Urinary bladder (tissue), 3 donors: ENCODE measurements at regions not wholly inside any gene's neighbourhood (a gene's known extent, or its start where the extent isn't known, plus 50 kb on each side); places are given as distances from the start of the nearest gene placed in this dataset.

Experiments
- DNase-seq: peaks from one replicate; pipeline ENCODE4 v3.0.0-alpha.2; 2015; ENCODE audit errors: extremely low spot score
- H3K27ac ChIP-seq: one replicate; pipeline ENCODE4 v1.5.1; 2013; ENCODE audit warnings: low read depth, mild to moderate bottlenecking, moderate library complexity
- H3K36me3 ChIP-seq: one replicate; pipeline ENCODE4 v1.6.1; 2013; ENCODE audit warnings: mild to moderate bottlenecking, moderate library complexity; ENCODE audit not compliant: insufficient read depth
- H3K4me1 ChIP-seq: one replicate; pipeline ENCODE4 v1.6.1; 2013; ENCODE audit warnings: mild to moderate bottlenecking, moderate library complexity; ENCODE audit not compliant: insufficient read depth
- H3K4me3 ChIP-seq: one replicate; pipeline ENCODE4 v1.5.1; 2013; ENCODE audit warnings: low read depth, low read length
- WGBS: extraction: QIAGEN DNeasy Blood & Tissue Kit; methylation state at CpG from one replicate; pipeline ENCODE4 v1.1.7; 2013; 5-methylcytosine and 5-hydroxymethylcytosine counted together
- donor health status: healthy with polysubstance abuse.
- donor health status: healthy.

GRCh38 chrX:39869846-39870601 is 227.7 kb downstream of the BCOR start:
- H3K27ac ChIP-seq, result no peak overlapping the region
- no peaks in the 10 kb centered on the region for H3K36me3 ChIP-seq
- H3K4me1 ChIP-seq, result no peaks in the 10 kb centered on the region
- WGBS, result 72% methylated on average over 7 of the region's 7 CpGs
- DNase-seq, result no peak
- no peak overlapping the region for H3K4me3 ChIP-seq

GRCh38 chrX:39871648-39872047 is 226.1 kb downstream of the BCOR start:
- Histone ChIP-seq H3K4me1 (no peaks in the 10 kb centered on the region), H3K36me3 (no peaks in the 10 kb centered on the region), H3K4me3 (no peak overlapping the region), H3K27ac (no peak overlapping the region)
- 68% methylated on average over 8 of the region's 8 CpGs for WGBS
- DNase-seq, result no peak

DNA sequence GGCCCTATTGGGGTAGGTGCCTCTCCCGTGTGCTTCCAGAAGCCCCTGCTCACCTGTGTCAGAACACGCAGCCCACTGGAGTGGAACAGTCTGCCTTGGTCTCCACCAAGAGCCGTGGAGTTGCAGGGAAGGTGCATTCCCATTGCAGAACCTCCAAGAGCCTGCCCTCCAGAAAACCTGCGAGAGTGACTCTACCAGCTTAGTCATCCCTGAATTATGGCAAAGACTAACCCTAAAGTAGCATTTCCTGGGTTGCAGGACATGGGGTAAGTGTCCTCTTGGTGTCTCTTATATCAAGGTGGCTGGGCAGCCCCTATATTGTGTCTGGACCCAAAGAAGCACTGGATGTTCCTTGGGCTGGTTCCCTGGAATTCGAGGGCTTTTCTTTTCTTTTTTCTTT is 224.6 kb downstream of the BCOR start:
- no peaks in the 10 kb centered on the region for H3K4me1 ChIP-seq
- H3K27ac ChIP-seq, result no peak overlapping the region
- 96% methylated on average over 5 of the region's 5 CpGs for WGBS
- DNase-seq, result no peak
- H3K36me3 ChIP-seq, result no peaks in the 10 kb centered on the region
- H3K4me3 ChIP-seq, result no peak overlapping the region

GRCh38 chrX:39874202-39874816 is 223.4 kb downstream of the BCOR start:
- no peak for DNase-seq
- Histone ChIP-seq H3K36me3 (no peaks in the 10 kb centered on the region), H3K4me1 (no peaks in the 10 kb centered on the region), H3K27ac (no peak overlapping the region), H3K4me3 (no peak overlapping the region)
- WGBS, result 89% methylated on average over 5 of the region's 5 CpGs

GRCh38 chrX:39875834-39876628 is 221.7 kb downstream of the BCOR start:
- H3K4me3 ChIP-seq, result no peak overlapping the region
- no peaks in the 10 kb centered on the region for H3K36me3 ChIP-seq
- H3K27ac ChIP-seq, result no peak overlapping the region
- H3K4me1 ChIP-seq, result no peaks in the 10 kb centered on the region
- no peak for DNase-seq
- 84% methylated on average over 15 of the region's 15 CpGs for WGBS

- Histone ChIP-seq H3K27ac (no peak overlapping the region), H3K4me1 (no peaks in the 10 kb centered on the region), H3K4me3 (no peak overlapping the region), H3K36me3 (no peaks in the 10 kb centered on the region)
- WGBS, result 72% methylated on average over 16 of the region's 18 CpGs
- DNase-seq, result no peak
These were observed 219.9 kb downstream of the BCOR start for GRCh38 chrX:39877905-39878304.

DNA sequence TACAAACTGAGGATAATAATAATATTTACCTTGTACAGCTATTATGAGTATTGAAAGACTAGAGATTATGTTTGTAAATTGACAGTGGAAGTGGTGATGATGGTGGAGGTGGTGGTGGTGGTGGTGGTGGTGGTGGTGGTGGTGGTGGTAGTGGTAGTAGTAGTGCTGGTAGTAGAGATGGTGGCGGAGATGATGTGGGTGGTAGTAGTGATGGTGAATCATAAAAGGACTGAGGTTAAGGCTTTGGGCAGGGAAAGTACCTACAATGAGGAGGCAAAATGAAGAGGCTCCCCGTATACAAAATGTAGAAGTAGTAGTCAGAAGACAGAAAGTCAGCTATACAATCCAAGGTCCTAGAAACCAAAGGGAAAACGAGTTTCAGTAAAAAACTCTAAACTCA is 214.1 kb downstream of the BCOR start:
- Histone ChIP-seq H3K36me3 (no peaks in the 10 kb centered on the region), H3K4me1 (no peaks in the 10 kb centered on the region), H3K27ac (no peak overlapping the region), H3K4me3 (no peak overlapping the region)
- DNase-seq, result no peak
- WGBS, result 89% methylated on average over 3 of the region's 3 CpGs

DNA sequence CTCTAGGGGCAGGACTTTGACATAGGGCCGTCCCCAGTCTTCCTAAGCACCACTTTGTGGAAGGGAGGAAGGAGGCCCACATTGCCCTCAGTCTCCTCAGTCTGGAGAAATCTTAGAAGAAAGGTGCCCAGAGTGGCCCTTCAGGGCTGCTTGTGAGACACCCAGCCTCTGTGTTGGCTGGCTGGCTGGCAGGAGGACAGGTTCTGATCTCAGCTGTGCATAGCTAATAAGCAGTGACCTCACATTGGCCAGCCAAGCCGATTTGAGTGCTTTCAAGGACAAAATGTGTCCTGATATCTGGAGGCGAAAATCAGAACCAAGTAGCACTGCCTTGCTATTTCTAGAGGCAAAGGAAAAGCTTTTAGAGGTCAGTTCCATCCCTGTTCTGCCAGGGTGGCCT is 211.5 kb downstream of the BCOR start:
- H3K4me1 ChIP-seq, result no peaks in the 10 kb centered on the region
- DNase-seq, result no peak
- no peak overlapping the region for H3K27ac ChIP-seq
- no peaks in the 10 kb centered on the region for H3K36me3 ChIP-seq
- 85% methylated on average over 3 of the region's 3 CpGs for whole genome bisulfite sequencing
- H3K4me3 ChIP-seq, result no peak overlapping the region

- DNase-seq, result no peak
- Histone ChIP-seq H3K27ac (no peak overlapping the region), H3K4me1 (no peaks in the 10 kb centered on the region), H3K4me3 (no peak overlapping the region), H3K36me3 (no peaks in the 10 kb centered on the region)
- 100% methylated on average over 1 of the region's 1 CpG for whole genome bisulfite sequencing
These were observed 209.0 kb downstream of the BCOR start for GRCh38 chrX:39888730-39889129.

DNA sequence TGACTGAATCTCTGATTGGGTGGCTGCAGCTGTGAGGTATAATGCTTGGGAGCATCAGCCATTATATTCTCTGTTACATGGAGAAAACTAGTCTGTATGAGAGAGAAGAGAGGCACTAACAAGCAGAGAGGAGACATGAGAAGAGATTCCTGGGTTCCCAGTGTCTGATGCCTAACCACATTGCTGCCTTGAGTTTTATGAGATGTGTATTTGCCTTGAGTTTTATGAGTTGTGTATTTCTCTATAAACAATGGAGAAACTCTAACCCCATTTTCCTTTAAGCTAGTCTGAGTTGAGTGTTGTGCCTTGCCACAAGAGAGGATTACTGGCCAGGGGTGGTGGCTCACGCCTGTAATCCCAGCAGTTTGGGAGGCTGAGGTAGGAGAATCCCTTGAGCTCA is 208.1 kb downstream of the BCOR start:
- no peaks in the 10 kb centered on the region for H3K4me1 ChIP-seq
- no peak overlapping the region for H3K27ac ChIP-seq
- no peak overlapping the region for H3K4me3 ChIP-seq
- no peaks in the 10 kb centered on the region for H3K36me3 ChIP-seq
- no peak for DNase-seq
- WGBS, result 69% methylated on average over 1 of the region's 1 CpG

DNA sequence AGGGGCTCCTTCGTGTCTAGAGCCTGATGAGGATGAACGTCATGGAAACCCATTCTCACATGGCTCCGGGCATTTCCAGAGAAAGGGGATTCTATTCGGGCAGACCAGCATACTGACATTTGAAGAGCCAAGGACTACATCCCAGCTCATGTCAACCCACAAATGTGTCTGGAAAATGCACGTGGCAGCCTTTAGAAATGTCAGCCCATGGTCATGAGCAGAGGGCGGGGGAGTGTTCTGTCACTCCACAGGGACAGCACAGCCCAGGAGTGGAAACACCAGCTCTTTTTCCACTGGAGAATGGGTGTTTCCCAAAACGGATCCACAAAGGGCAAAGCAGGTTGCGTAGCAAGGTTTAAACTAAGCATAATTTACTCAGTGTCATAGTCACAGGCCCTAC is 207.0 kb downstream of the BCOR start:
- no peaks in the 10 kb centered on the region for H3K36me3 ChIP-seq
- H3K4me1 ChIP-seq, result no peaks in the 10 kb centered on the region
- no peak for DNase-seq
- H3K4me3 ChIP-seq, result no peak overlapping the region
- H3K27ac ChIP-seq, result no peak overlapping the region
- WGBS, result 86% methylated on average over 8 of the region's 8 CpGs

- WGBS, result 74% methylated on average over 3 of the region's 3 CpGs
- H3K4me1 ChIP-seq, result no peaks in the 10 kb centered on the region
- no peak overlapping the region for H3K27ac ChIP-seq
- no peak for DNase-seq
- no peaks in the 10 kb centered on the region for H3K36me3 ChIP-seq
- no peak overlapping the region for H3K4me3 ChIP-seq
These were observed 206.0 kb downstream of the BCOR start for GRCh38 chrX:39891781-39892180.

DNA sequence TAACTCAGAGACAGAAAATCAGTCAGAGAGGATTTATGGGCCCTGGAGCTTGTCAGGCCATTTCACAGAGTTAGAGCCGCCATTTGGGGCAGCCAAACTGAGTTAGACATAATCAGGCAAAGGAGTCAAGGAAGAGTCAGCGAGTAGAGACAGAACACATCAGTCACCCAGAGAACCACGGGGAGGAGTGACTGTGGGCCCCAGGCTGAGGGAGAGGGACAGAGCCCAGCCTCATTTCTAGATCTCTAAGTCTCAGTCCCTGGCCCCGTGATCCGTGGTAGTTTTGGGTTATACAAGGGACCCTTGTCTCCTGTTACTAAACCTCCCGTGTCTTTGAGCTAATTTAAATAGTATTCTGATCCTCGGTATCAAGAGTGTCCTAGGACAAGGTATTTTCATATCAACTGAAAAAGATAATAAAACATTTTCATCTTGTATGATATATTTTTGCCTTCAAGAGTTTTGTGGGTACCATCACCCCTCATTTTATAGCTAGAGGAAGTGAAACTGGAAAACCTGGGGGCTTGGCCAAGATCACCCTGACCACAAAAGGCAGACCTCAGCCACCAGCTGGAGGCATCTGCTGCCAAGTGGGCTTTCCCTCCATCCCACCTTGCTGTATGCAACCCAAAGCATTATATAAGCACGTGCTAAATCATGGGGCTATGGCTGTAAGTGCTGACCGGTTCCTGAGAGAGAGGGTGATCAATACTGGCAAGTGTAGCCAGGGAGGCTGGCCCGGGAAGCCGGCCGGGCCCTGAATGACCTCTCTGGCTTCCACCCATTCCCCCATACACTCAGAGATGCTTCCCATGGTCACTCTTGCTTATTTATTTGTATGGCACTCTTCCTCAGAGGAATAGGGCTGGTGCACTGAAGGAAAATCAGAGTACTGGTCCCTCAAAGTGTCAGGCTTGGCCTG is 204.1 kb downstream of the BCOR start:
- H3K4me1 ChIP-seq, result no peaks in the 10 kb centered on the region
- DNase-seq, result no peak
- H3K4me3 ChIP-seq, result no peak overlapping the region
- H3K36me3 ChIP-seq, result no peaks in the 10 kb centered on the region
- H3K27ac ChIP-seq, result no peak overlapping the region
- WGBS, result 76% methylated on average over 12 of the region's 12 CpGs
